Liver (tissue), 7 donors: ENCODE measurements at regions not wholly inside any gene's neighbourhood (a gene's known extent, or its start where the extent isn't known, plus 50 kb on each side); places are given as distances from the start of the nearest gene placed in this dataset.

Experiments used
- DNase-seq: peaks from one replicate; pipeline ENCODE4 v3.0.0-alpha.2; 2017; ENCODE audit warnings: low spot score
- H3K27ac ChIP-seq, 2 donors: one replicate each; pipeline ENCODE4 v1.7.0; 2013; ENCODE audit warnings: inconsistent platforms in 2 of 2, low read length in 2 of 2, control low read depth in 1 of 2, low read depth in 1 of 2, mild to moderate bottlenecking in 1 of 2
- H3K27me3 ChIP-seq, 4 donors: one replicate each; pipeline versions ENCODE4 v1.6.1 to v1.7.0; 2013; ENCODE audit warnings: low read length in 3 of 4, inconsistent platforms in 1 of 4, mild to moderate bottlenecking in 1 of 4, moderate library complexity in 1 of 4; ENCODE audit not compliant: control insufficient read depth in 4 of 4, insufficient read depth in 4 of 4
- H3K36me3 ChIP-seq, 4 donors: one replicate each; pipeline versions ENCODE4 v1.6.1 to v1.7.0; 2013; ENCODE audit warnings: low read length in 3 of 4, mild to moderate bottlenecking in 3 of 4, low read depth in 1 of 4, moderate library complexity in 1 of 4; ENCODE audit not compliant: control insufficient read depth in 4 of 4, insufficient read depth in 3 of 4
- H3K4me1 ChIP-seq, 4 donors: one replicate each; pipeline versions ENCODE4 v1.6.1 to v1.7.0; 2013; ENCODE audit warnings: low read length in 3 of 4, mild to moderate bottlenecking in 3 of 4, moderate library complexity in 1 of 4; ENCODE audit not compliant: control insufficient read depth in 4 of 4, insufficient read depth in 4 of 4
- H3K4me3 ChIP-seq, 3 donors: one replicate each; pipeline versions ENCODE4 v1.6.1 to v1.7.0; 2013; ENCODE audit warnings: low read length in 3 of 3, control low read depth in 1 of 3, low read depth in 1 of 3, mild to moderate bottlenecking in 1 of 3
- H3K9ac ChIP-seq, 2 donors: one replicate each; pipeline ENCODE4 v1.7.0; 2013; ENCODE audit warnings: low read length in 2 of 2, mild to moderate bottlenecking in 2 of 2, moderate library complexity in 2 of 2, control low read depth in 1 of 2, low read depth in 1 of 2
- H3K9me3 ChIP-seq, 4 donors: one replicate each; pipeline versions ENCODE4 v1.6.1 to v1.7.0; 2013; ENCODE audit warnings: low read length in 3 of 4; ENCODE audit not compliant: control insufficient read depth in 4 of 4
- EGR1 ChIP-seq, 2 donors: IDR thresholded peaks; 2 replicates each; pipeline ENCODE4 v1.6.1; 2016 to 2018; ENCODE audit warnings: antibody characterized with exemption in 2 of 2, low read depth in 2 of 2
- FOXA1 ChIP-seq: IDR thresholded peaks from 2 replicates; pipeline ENCODE4 v1.6.1; 2016; ENCODE audit warnings: antibody characterized with exemption
- HNF4A ChIP-seq, 2 donors: conservative IDR thresholded peaks; 2 replicates each; pipeline ENCODE4 v1.6.1; 2016; ENCODE audit warnings: antibody characterized with exemption in 2 of 2, mild to moderate bottlenecking in 2 of 2
- HNF4G ChIP-seq: IDR thresholded peaks from 2 replicates; pipeline ENCODE4 v1.6.1; 2016; ENCODE audit warnings: antibody characterized with exemption
- JUND ChIP-seq, 2 donors: IDR thresholded peaks; 2 replicates each; pipeline ENCODE4 v1.6.1; 2016; ENCODE audit warnings: antibody characterized with exemption in 2 of 2
- NR2F2 ChIP-seq: IDR thresholded peaks from 2 replicates; pipeline ENCODE4 v1.6.1; 2016; ENCODE audit warnings: antibody characterized with exemption
- RXRA ChIP-seq, 2 donors: IDR thresholded peaks; 2 replicates each; pipeline ENCODE4 v1.6.1; 2017 to 2018; ENCODE audit warnings: antibody characterized with exemption in 2 of 2, mild to moderate bottlenecking in 1 of 2
- SP1 ChIP-seq: IDR thresholded peaks from 2 replicates; pipeline ENCODE4 v1.6.1; 2018; ENCODE audit warnings: antibody characterized with exemption, mild to moderate bottlenecking
- TAF1 ChIP-seq: conservative IDR thresholded peaks from 2 replicates; pipeline ENCODE4 v1.6.1; 2016; ENCODE audit warnings: antibody characterized with exemption, mild to moderate bottlenecking
- YY1 ChIP-seq: IDR thresholded peaks from 2 replicates; pipeline ENCODE4 v1.6.1; 2016; ENCODE audit warnings: antibody characterized with exemption, mild to moderate bottlenecking
- WGBS: extraction: QIAGEN DNeasy Blood & Tissue Kit; methylation state at CpG from one replicate; pipeline ENCODE4 v1.1.7; 2013; 5-methylcytosine and 5-hydroxymethylcytosine counted together
- TF ChIP-seq, protein P1 (sequence below): IDR thresholded peaks from 2 replicates; pipeline ENCODE4 v1.6.1; 2016; ENCODE audit warnings: antibody characterized with exemption
- TF ChIP-seq, protein P2 (sequence below): IDR thresholded peaks from 2 replicates; pipeline ENCODE4 v1.6.1; 2016; ENCODE audit warnings: antibody characterized with exemption
- TF ChIP-seq, protein P3 (sequence below): IDR thresholded peaks from 2 replicates; pipeline ENCODE4 v1.6.1; 2016; ENCODE audit warnings: antibody characterized with exemption
- TF ChIP-seq, protein P4 (sequence below): IDR thresholded peaks from 2 replicates; pipeline ENCODE4 v1.6.1; 2016; ENCODE audit warnings: antibody characterized with exemption, mild to moderate bottlenecking
- donor health status: healthy.
- donor health status: healthy.
- donor health status: healthy.
- donor health status: healthy.

DNA sequence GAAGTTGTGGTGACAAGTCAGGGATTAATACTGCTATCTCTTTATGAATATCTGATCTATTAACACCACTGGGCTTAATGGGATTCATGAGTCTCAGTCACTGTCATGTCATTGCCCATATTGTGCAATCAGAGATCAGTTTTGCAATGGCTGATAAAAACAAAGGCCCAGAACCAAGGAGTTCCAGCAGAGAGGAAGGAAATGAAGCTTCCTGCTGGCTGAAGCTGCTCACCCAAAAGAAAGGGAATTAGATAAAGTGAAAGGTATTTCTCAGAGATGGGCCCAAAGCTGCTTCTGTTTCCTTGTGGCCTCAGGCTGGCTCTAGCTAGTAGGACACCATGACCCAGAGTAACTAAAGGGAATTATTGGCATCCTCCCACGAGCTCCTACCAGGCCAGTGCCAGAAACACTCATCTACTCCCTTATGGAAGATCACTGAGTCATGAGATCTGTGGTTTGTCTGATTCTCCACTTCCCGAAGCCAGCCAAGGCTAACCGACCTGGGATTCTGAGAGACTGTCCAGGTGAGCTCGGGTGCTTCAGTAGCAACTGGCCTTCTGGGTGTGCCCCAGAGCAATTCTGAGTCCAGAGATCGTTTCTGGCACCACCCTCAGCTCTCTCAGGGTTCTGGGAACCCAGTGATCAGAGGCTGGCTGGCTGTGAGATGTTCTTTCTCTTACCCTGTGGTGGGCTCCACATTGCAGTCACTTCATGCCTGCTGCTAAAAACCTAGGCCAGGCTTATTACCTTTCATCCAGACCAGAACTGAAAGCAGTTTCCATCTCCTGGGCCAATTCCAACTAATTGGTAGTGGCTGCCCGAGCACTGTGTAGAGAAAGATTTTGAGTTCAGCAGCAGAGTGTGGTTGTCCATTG lies 129.5 kb upstream of the PELI1 start (continued):
- TF ChIP-seq, protein P1, sequence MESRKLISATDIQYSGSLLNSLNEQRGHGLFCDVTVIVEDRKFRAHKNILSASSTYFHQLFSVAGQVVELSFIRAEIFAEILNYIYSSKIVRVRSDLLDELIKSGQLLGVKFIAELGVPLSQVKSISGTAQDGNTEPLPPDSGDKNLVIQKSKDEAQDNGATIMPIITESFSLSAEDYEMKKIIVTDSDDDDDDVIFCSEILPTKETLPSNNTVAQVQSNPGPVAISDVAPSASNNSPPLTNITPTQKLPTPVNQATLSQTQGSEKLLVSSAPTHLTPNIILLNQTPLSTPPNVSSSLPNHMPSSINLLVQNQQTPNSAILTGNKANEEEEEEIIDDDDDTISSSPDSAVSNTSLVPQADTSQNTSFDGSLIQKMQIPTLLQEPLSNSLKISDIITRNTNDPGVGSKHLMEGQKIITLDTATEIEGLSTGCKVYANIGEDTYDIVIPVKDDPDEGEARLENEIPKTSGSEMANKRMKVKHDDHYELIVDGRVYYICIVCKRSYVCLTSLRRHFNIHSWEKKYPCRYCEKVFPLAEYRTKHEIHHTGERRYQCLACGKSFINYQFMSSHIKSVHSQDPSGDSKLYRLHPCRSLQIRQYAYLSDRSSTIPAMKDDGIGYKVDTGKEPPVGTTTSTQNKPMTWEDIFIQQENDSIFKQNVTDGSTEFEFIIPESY, result no peak
- TF ChIP-seq EGR1 (IDR thresholded peaks at IDR 0.05; ENCODE audit: low read depth in 2 of 2), result peak in 1 of 2 donors; percentile 50
- TF ChIP-seq HNF4A (conservative IDR thresholded peaks at IDR 0.05), result peak; percentile 36 to 66
- TF ChIP-seq JUND (IDR thresholded peaks at IDR 0.05), result peak in 1 of 2 donors; percentile 45
- TF ChIP-seq, protein P2, sequence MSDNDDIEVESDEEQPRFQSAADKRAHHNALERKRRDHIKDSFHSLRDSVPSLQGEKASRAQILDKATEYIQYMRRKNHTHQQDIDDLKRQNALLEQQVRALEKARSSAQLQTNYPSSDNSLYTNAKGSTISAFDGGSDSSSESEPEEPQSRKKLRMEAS, result peak; percentile 86
- TF ChIP-seq FOXA1, result no peak
- TF ChIP-seq TAF1, result no peak
- peak; percentile 2 to 51 for TF ChIP-seq RXRA (IDR thresholded peaks at IDR 0.05)

GRCh38 chr2:64274399-64275173 lies 130.4 kb upstream of the PELI1 start:
- H3K9me3 ChIP-seq, result peaks cover 0 to 3% (median 0%) of the 10 kb centered on the region in 4 donors
- TF ChIP-seq YY1, result no peak
- H3K27ac ChIP-seq, result peak overlapping the region; percentile 61 to 74
- 86% methylated on average over 2 of the region's 2 CpGs for WGBS
- H3K36me3 ChIP-seq, result no peaks in the 10 kb centered on the region
- no peaks in the 10 kb centered on the region for H3K27me3 ChIP-seq
- peaks cover 5 to 18% (median 14%) of the 10 kb centered on the region in 4 donors for H3K4me1 ChIP-seq
- no peak overlapping the region for H3K4me3 ChIP-seq
- no peak overlapping the region for H3K9ac ChIP-seq
- DNase-seq, result no peak

DNA sequence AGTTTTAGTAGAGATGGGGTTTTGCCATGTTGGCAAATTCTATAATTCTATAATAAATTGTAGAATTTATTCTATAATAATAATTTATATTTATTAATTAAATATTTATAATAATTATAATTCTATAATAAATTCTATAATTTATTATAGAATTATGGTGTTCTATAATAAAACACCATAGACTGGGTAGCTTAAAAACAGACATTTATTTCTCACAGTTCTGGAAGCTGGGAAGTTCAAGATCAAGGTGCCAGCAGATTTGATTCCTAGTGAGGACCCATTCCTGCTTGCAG lies 130.9 kb upstream of the PELI1 start:
- peaks cover 0 to 3% (median 0%) of the 10 kb centered on the region in 4 donors for H3K9me3 ChIP-seq
- no peak for DNase-seq
- no peak overlapping the region for H3K4me3 ChIP-seq
- TF ChIP-seq JUND (IDR thresholded peaks at IDR 0.05) (no peak), HNF4G (no peak), RXRA (IDR thresholded peaks at IDR 0.05) (no peak), SP1 (no peak), NR2F2 (no peak)
- TF ChIP-seq, protein P2, result no peak
- TF ChIP-seq, protein P3, sequence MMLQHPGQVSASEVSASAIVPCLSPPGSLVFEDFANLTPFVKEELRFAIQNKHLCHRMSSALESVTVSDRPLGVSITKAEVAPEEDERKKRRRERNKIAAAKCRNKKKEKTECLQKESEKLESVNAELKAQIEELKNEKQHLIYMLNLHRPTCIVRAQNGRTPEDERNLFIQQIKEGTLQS, result no peak
- TF ChIP-seq, protein P4, sequence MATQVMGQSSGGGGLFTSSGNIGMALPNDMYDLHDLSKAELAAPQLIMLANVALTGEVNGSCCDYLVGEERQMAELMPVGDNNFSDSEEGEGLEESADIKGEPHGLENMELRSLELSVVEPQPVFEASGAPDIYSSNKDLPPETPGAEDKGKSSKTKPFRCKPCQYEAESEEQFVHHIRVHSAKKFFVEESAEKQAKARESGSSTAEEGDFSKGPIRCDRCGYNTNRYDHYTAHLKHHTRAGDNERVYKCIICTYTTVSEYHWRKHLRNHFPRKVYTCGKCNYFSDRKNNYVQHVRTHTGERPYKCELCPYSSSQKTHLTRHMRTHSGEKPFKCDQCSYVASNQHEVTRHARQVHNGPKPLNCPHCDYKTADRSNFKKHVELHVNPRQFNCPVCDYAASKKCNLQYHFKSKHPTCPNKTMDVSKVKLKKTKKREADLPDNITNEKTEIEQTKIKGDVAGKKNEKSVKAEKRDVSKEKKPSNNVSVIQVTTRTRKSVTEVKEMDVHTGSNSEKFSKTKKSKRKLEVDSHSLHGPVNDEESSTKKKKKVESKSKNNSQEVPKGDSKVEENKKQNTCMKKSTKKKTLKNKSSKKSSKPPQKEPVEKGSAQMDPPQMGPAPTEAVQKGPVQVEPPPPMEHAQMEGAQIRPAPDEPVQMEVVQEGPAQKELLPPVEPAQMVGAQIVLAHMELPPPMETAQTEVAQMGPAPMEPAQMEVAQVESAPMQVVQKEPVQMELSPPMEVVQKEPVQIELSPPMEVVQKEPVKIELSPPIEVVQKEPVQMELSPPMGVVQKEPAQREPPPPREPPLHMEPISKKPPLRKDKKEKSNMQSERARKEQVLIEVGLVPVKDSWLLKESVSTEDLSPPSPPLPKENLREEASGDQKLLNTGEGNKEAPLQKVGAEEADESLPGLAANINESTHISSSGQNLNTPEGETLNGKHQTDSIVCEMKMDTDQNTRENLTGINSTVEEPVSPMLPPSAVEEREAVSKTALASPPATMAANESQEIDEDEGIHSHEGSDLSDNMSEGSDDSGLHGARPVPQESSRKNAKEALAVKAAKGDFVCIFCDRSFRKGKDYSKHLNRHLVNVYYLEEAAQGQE, result no peak
- no peaks in the 10 kb centered on the region for H3K36me3 ChIP-seq
- peaks cover 5 to 18% (median 14%) of the 10 kb centered on the region in 4 donors for H3K4me1 ChIP-seq
- no peak overlapping the region for H3K9ac ChIP-seq
- no peaks in the 10 kb centered on the region for H3K27me3 ChIP-seq
- no peak overlapping the region for H3K27ac ChIP-seq
